ENCODE measurements at regions not wholly inside any gene's neighbourhood (a gene's known extent, or its start where the extent isn't known, plus 50 kb on each side); places are given as distances from the start of the nearest gene placed in this dataset.

GRCh38 chr4:151991884-151992167, 231.0 kb upstream of the GATB start (continued):
- no peak for TF ChIP-seq ZFP30 (CRISPR knock-in tag; IDR thresholded peaks at IDR 0.05)
- TF ChIP-seq, protein P1, sequence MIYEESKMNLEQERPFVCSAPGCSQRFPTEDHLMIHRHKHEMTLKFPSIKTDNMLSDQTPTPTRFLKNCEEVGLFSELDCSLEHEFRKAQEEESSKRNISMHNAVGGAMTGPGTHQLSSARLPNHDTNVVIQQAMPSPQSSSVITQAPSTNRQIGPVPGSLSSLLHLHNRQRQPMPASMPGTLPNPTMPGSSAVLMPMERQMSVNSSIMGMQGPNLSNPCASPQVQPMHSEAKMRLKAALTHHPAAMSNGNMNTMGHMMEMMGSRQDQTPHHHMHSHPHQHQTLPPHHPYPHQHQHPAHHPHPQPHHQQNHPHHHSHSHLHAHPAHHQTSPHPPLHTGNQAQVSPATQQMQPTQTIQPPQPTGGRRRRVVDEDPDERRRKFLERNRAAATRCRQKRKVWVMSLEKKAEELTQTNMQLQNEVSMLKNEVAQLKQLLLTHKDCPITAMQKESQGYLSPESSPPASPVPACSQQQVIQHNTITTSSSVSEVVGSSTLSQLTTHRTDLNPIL (CRISPR knock-in tag; IDR thresholded peaks at IDR 0.05; ENCODE audit: low read depth) = no peak

- TF ChIP-seq TSHZ2 (CRISPR knock-in tag; IDR thresholded peaks at IDR 0.05) (no peak), TCF4 (CRISPR knock-in tag; IDR thresholded peaks at IDR 0.05; ENCODE audit: borderline replicate concordance) (no peak), CSDC2 (CRISPR knock-in tag; IDR thresholded peaks at IDR 0.05) (no peak), ISL1 (CRISPR knock-in tag; IDR thresholded peaks at IDR 0.05) (no peak), CSRNP3 (CRISPR knock-in tag; IDR thresholded peaks at IDR 0.05) (no peak), OSR1 (CRISPR knock-in tag; IDR thresholded peaks at IDR 0.05) (no peak), PPARA (CRISPR knock-in tag; IDR thresholded peaks at IDR 0.05; ENCODE audit: borderline replicate concordance) (no peak), RARB (CRISPR knock-in tag; IDR thresholded peaks at IDR 0.05) (no peak), PATZ1 (CRISPR knock-in tag; IDR thresholded peaks at IDR 0.05; ENCODE audit: borderline replicate concordance) (no peak), ZC3H10 (CRISPR knock-in tag; IDR thresholded peaks at IDR 0.05) (no peak), ZFP3 (CRISPR knock-in tag; IDR thresholded peaks at IDR 0.05) (no peak), ZNF70 (CRISPR knock-in tag; IDR thresholded peaks at IDR 0.05) (no peak), BACH2 (CRISPR knock-in tag; IDR thresholded peaks at IDR 0.05; ENCODE audit: borderline replicate concordance) (no peak), ZNF565 (CRISPR knock-in tag; conservative IDR thresholded peaks at IDR 0.05; ENCODE audit: low read depth) (no peak)
- TF ChIP-seq, protein P2, sequence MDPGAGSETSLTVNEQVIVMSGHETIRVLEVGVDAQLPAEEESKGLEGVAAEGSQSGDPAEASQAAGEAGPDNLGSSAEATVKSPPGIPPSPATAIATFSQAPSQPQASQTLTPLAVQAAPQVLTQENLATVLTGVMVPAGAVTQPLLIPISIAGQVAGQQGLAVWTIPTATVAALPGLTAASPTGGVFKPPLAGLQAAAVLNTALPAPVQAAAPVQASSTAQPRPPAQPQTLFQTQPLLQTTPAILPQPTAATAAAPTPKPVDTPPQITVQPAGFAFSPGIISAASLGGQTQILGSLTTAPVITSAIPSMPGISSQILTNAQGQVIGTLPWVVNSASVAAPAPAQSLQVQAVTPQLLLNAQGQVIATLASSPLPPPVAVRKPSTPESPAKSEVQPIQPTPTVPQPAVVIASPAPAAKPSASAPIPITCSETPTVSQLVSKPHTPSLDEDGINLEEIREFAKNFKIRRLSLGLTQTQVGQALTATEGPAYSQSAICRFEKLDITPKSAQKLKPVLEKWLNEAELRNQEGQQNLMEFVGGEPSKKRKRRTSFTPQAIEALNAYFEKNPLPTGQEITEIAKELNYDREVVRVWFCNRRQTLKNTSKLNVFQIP (CRISPR knock-in tag; IDR thresholded peaks at IDR 0.05; ENCODE audit: borderline replicate concordance, low read depth) = no peak
- ATAC-seq = no peak
Measured at GRCh38 chr4:151991001-151991883, 230.4 kb upstream of the GATB start.

- no peak for ATAC-seq
- TF ChIP-seq ISL1 (CRISPR knock-in tag; IDR thresholded peaks at IDR 0.05) = peak; percentile 46
- no peak for TF ChIP-seq ZNF8 (CRISPR knock-in tag; IDR thresholded peaks at IDR 0.05)
Measured at GRCh38 chr4:151990201-151990600, 229.4 kb upstream of the GATB start.

DNA sequence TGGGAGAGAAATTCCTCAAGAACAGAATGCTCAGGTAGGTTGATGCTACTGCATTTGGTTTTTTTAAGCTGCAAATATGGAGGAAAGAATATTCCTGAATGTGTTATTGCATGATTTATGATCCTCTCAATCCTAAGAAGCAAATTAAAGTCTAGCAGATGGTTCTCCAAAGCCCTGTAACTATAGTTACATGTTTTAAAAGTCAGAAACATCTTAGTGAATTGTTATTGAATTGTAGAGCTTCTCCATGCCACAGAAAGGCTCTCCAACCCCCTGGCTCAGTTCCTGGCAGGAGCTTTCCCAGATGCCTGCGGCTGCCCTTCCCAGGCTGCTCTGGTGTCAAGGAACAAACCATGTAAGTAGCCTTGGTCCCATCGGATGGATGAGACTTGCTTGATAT, 227.8 kb upstream of the GATB start:
- ATAC-seq = no peak
- TF ChIP-seq SNAI2 (CRISPR knock-in tag; IDR thresholded peaks at IDR 0.05) (no peak), ESRRG (CRISPR knock-in tag; IDR thresholded peaks at IDR 0.05) (no peak), CSDC2 (CRISPR knock-in tag; IDR thresholded peaks at IDR 0.05) (no peak), RARB (CRISPR knock-in tag; IDR thresholded peaks at IDR 0.05) (no peak), CSRNP3 (CRISPR knock-in tag; IDR thresholded peaks at IDR 0.05) (no peak), ZNF8 (CRISPR knock-in tag; IDR thresholded peaks at IDR 0.05) (no peak), ZFP3 (CRISPR knock-in tag; IDR thresholded peaks at IDR 0.05) (no peak), ZNF70 (CRISPR knock-in tag; IDR thresholded peaks at IDR 0.05) (no peak), ARNTL (CRISPR knock-in tag; IDR thresholded peaks at IDR 0.05; ENCODE audit: borderline replicate concordance, low read depth) (no peak), ISL1 (CRISPR knock-in tag; IDR thresholded peaks at IDR 0.05) (no peak), OSR1 (CRISPR knock-in tag; IDR thresholded peaks at IDR 0.05) (no peak), BACH2 (CRISPR knock-in tag; IDR thresholded peaks at IDR 0.05; ENCODE audit: borderline replicate concordance) (no peak)
- TF ChIP-seq, protein P1 (CRISPR knock-in tag; IDR thresholded peaks at IDR 0.05; ENCODE audit: low read depth) = no peak
- TF ChIP-seq, protein P2 (CRISPR knock-in tag; IDR thresholded peaks at IDR 0.05; ENCODE audit: borderline replicate concordance, low read depth) = no peak
